Transverse colon (tissue), 4 donors: ENCODE measurements at regions not wholly inside any gene's neighbourhood (a gene's known extent, or its start where the extent isn't known, plus 50 kb on each side); places are given as distances from the start of the nearest gene placed in this dataset.

Experiments
- DNase-seq: peaks from one replicate; pipeline ENCODE4 v3.0.0-alpha.2; 2019
- H3K27ac ChIP-seq, 4 donors: fragments of 200-600 bp; sonication (generic); 2 replicates each; pipeline ENCODE4 v1.5.1; 2016 to 2018; ENCODE audit warnings: inconsistent platforms in 4 of 4
- H3K27me3 ChIP-seq: fragments of 200-600 bp; sonication (generic); 2 replicates; pipeline ENCODE4 v1.5.1; 2017; ENCODE audit warnings: inconsistent platforms
- H3K36me3 ChIP-seq, 4 donors: fragments of 200-600 bp; sonication (generic); 2 replicates each; pipeline ENCODE4 v1.5.1; 2017 to 2019; ENCODE audit warnings: inconsistent platforms in 4 of 4
- H3K4me1 ChIP-seq, 4 donors: fragments of 200-600 bp; sonication (generic); 2 replicates each; pipeline ENCODE4 v1.5.1; 2017 to 2020; ENCODE audit warnings: inconsistent platforms in 4 of 4
- H3K4me3 ChIP-seq, 4 donors: fragments of 200-600 bp; sonication (generic); 1 replicate in 1 of 4; 2 replicates in 3 of 4; pipeline versions ENCODE4 v1.5.1 to v1.6.1; 2017 to 2019; ENCODE audit warnings: inconsistent platforms in 4 of 4
- H3K9me3 ChIP-seq, 2 donors: fragments of 200-600 bp; sonication (generic); 2 replicates each; pipeline ENCODE4 v1.5.1; 2017 to 2019; ENCODE audit warnings: inconsistent platforms in 2 of 2
- CTCF ChIP-seq, 5 experiments: fragments of 200-600 bp in 3 of 5; fragments of 450-650 bp in 2 of 5; sonication (generic) in 3 of 5; IDR thresholded peaks; 1 replicate in 2 of 5; 2 replicates in 3 of 5; pipeline ENCODE4 v1.5.1; 2016 to 2017; ENCODE audit warnings: antibody characterized with exemption in 5 of 5, inconsistent platforms in 3 of 5, mild to moderate bottlenecking in 2 of 5, moderate library complexity in 1 of 5
- EP300 ChIP-seq: sonication (generic); formaldehyde crosslinking; IDR thresholded peaks from one replicate; pipeline ENCODE4 v1.6.1; 2017; ENCODE audit warnings: antibody characterized with exemption, low read depth
- POLR2A ChIP-seq: fragments of 450-650 bp; IDR thresholded peaks from one replicate; pipeline ENCODE4 v1.6.1; 2016; ENCODE audit warnings: antibody characterized with exemption, mild to moderate bottlenecking, moderate library complexity
- POLR2AphosphoS5 ChIP-seq, 3 donors: sonication (generic); formaldehyde crosslinking; IDR thresholded peaks; one replicate each; pipeline ENCODE4 v1.6.1; 2016; ENCODE audit warnings: antibody characterized with exemption in 3 of 3
- WGBS, 2 donors: methylation state at CpG; one replicate each; pipeline ENCODE4 v1.1.5; 2018; ENCODE audit warnings: low coverage in 1 of 2; 5-methylcytosine and 5-hydroxymethylcytosine counted together
- in situ Hi-C, 4 donors: fragments of 200-750 bp; cut with MboI; loops; one replicate each; pipeline versions ENCODE4 v1.15.0 to v1.15.1; 2017; ENCODE audit warnings: low sequenced_read_pairs in 3 of 4, low pct_ligation_motif_present in 1 of 4, low pct_unique_long_range_greater_than_20kb in 1 of 4
- intact Hi-C: fragments of 100-400 bp; cut with DNase I; formaldehyde crosslinking; loops from one replicate; pipeline ENCODE4 v1.15.1; 2023; ENCODE audit warnings: low total_unique reads

- H3K27me3 ChIP-seq = no peaks in the 10 kb centered on the region
- WGBS, 2 donors = 54 to 61% methylated on average over 4 to 6 of the region's 6 CpGs
- no peak overlapping the region for H3K27ac ChIP-seq
- no peak for DNase-seq
- intact Hi-C loops = loop anchor here (10.0 kb wide), 1 partner anchor 662 kb away; no protein-coding TSS in a partner anchor
- no peaks in the 10 kb centered on the region for H3K9me3 ChIP-seq
- in situ Hi-C loops = loop anchor here (10.0 to 25.0 kb wide), 5 partner anchors 402 to 665 kb away; partner anchors contain the start of gene FUT8 (in 1 of the 4)
- H3K36me3 ChIP-seq = no peaks in the 10 kb centered on the region
- H3K4me1 ChIP-seq = peaks cover 0 to 4% (median 0%) of the 10 kb centered on the region in 4 donors
- no peak overlapping the region for H3K4me3 ChIP-seq
- TF ChIP-seq POLR2A (no peak), EP300 (no peak), POLR2AphosphoS5 (IDR thresholded peaks at IDR 0.05) (no peak), CTCF (IDR thresholded peaks at IDR 0.05) (no peak)
Measured at GRCh38 chr14:65826946-65827345, 414.4 kb downstream of the FUT8 start.

GRCh38 chr14:65827520-65827919 is 415.0 kb downstream of the FUT8 start:
- Histone ChIP-seq H3K27ac (no peak overlapping the region), H3K4me3 (no peak overlapping the region), H3K27me3 (no peaks in the 10 kb centered on the region), H3K9me3 (no peaks in the 10 kb centered on the region), H3K36me3 (no peaks in the 10 kb centered on the region), H3K4me1 (peaks cover 0 to 4% (median 0%) of the 10 kb centered on the region in 4 donors)
- DNase-seq = no peak
- WGBS, 2 donors = 70 to 78% methylated on average over 4 to 6 of the region's 6 CpGs
- TF ChIP-seq POLR2AphosphoS5 (IDR thresholded peaks at IDR 0.05) (no peak), POLR2A (no peak), EP300 (no peak), CTCF (IDR thresholded peaks at IDR 0.05) (no peak)
- intact Hi-C loops = loop anchor here (10.0 kb wide), 1 partner anchor 663 kb away; no protein-coding TSS in a partner anchor
- in situ Hi-C loops = loop anchor here (10.0 to 25.0 kb wide), 5 partner anchors 403 to 665 kb away; partner anchors contain the start of gene FUT8 (in 1 of the 4)

- H3K4me3 ChIP-seq = no peak overlapping the region
- no peaks in the 10 kb centered on the region for H3K9me3 ChIP-seq
- H3K4me1 ChIP-seq = peaks cover 0 to 8% (median 0%) of the 10 kb centered on the region in 4 donors
- no peaks in the 10 kb centered on the region for H3K36me3 ChIP-seq
- no peaks in the 10 kb centered on the region for H3K27me3 ChIP-seq
- no peak overlapping the region for H3K27ac ChIP-seq
- intact Hi-C loops = loop anchor here (10.0 kb wide), 1 partner anchor 664 kb away; no protein-coding TSS in a partner anchor
- 77% methylated on average over 4 of the region's 4 CpGs; no CpG with 5 or more reads in 1 of the 2 donors for WGBS, 2 donors
- no peak for DNase-seq
- TF ChIP-seq POLR2AphosphoS5 (IDR thresholded peaks at IDR 0.05) (no peak), EP300 (no peak), POLR2A (no peak), CTCF (IDR thresholded peaks at IDR 0.05) (no peak)
- in situ Hi-C loops = loop anchor here (10.0 to 25.0 kb wide), 5 partner anchors 404 to 666 kb away; partner anchors contain the start of gene FUT8 (in 1 of the 4)
Measured at GRCh38 chr14:65828396-65828795, 415.9 kb downstream of the FUT8 start.

GRCh38 chr14:65832431-65833266 is 420.1 kb downstream of the FUT8 start:
- intact Hi-C loops (no loop called here), in situ Hi-C loops (loop anchor here in 1 of 4 donors (10.0 to 25.0 kb wide), 2 partner anchors 408 to 670 kb away; no protein-coding TSS in a partner anchor)
- Histone ChIP-seq H3K4me3 (no peak overlapping the region), H3K27me3 (no peaks in the 10 kb centered on the region), H3K27ac (no peak overlapping the region), H3K36me3 (no peaks in the 10 kb centered on the region), H3K9me3 (no peaks in the 10 kb centered on the region), H3K4me1 (peaks cover 0 to 4% (median 0%) of the 10 kb centered on the region in 4 donors)
- TF ChIP-seq EP300 (no peak), POLR2A (no peak), CTCF (IDR thresholded peaks at IDR 0.05) (no peak), POLR2AphosphoS5 (IDR thresholded peaks at IDR 0.05) (no peak)
- WGBS, 2 donors = 55 to 59% methylated on average over 7 to 10 of the region's 10 CpGs
- DNase-seq = no peak
